ENCODE measurements at regions not wholly inside any gene's neighbourhood (a gene's known extent, or its start where the extent isn't known, plus 50 kb on each side); places are given as distances from the start of the nearest gene placed in this dataset.

DNA sequence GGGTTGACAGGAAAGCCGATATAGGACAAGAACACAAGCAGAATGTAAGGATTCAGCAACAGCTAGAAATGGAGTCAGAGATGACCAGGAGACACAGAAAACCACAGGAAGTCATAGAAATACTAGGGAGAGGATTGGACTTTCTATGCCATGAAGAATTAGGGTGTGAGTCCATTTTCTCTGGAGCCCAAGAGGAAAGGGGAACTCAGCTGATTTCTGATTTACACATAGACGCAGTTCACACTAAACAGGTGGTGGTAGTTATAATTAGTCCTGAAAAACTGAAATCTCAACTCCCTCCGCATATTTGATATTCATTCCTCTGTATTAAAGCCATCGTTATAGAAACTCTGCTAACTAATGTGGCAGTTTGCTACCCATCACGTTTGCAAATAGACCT is 292.7 kb upstream of the STT3B start:
- no peak for TF ChIP-seq ZFX (IDR thresholded peaks at IDR 0.05; ENCODE audit: borderline replicate concordance)
- TF ChIP-seq, protein P1, sequence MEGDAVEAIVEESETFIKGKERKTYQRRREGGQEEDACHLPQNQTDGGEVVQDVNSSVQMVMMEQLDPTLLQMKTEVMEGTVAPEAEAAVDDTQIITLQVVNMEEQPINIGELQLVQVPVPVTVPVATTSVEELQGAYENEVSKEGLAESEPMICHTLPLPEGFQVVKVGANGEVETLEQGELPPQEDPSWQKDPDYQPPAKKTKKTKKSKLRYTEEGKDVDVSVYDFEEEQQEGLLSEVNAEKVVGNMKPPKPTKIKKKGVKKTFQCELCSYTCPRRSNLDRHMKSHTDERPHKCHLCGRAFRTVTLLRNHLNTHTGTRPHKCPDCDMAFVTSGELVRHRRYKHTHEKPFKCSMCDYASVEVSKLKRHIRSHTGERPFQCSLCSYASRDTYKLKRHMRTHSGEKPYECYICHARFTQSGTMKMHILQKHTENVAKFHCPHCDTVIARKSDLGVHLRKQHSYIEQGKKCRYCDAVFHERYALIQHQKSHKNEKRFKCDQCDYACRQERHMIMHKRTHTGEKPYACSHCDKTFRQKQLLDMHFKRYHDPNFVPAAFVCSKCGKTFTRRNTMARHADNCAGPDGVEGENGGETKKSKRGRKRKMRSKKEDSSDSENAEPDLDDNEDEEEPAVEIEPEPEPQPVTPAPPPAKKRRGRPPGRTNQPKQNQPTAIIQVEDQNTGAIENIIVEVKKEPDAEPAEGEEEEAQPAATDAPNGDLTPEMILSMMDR (IDR thresholded peaks at IDR 0.05): no peak

DNA sequence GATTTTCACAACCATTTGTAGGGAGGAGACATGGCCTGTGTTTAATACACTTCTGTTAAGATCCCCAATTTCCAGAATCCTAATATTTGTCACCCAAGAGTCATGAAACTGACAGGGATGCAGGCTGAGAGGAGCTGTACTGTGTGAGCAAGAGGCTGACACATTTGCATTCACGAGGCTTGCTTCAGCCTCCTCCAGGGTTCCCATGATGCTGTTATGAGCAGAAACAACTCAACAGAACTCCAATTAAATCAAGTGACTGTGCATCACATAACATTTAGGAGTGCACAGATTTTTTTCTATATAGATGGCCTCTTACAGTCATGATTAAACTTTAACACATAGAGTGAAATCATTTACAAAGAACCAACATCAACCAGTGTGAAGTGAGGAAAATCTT is 292.3 kb upstream of the STT3B start:
- TF ChIP-seq, protein P1 (IDR thresholded peaks at IDR 0.05): no peak
- TF ChIP-seq ZFX (IDR thresholded peaks at IDR 0.05; ENCODE audit: borderline replicate concordance): no peak

More for the DNA sequence above, 292.7 kb upstream of the STT3B start:
- no peak overlapping the region for H3K27ac ChIP-seq

DNA sequence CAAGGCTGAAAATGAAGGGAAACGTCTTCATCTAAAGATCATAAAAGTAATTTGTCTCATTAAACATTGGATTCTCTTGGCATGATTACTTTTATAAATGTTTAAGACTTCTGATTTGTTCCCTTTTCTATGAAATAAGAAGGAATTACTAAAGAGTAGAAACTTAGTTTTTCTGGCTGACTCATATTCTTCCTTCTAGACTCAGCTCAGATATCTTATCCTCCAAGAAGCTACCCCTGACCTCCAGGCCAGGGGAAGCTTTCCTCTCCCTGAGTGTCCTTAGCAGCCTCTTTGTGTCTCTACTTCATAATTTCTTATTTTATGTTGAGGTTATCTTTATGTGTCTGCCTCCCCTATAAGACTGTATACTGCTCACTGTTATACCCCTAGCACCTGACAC is 291.9 kb upstream of the STT3B start:
- no peak overlapping the region for H3K27ac ChIP-seq
- no peak for TF ChIP-seq ZFX (IDR thresholded peaks at IDR 0.05; ENCODE audit: borderline replicate concordance)
- TF ChIP-seq, protein P1 (IDR thresholded peaks at IDR 0.05): no peak

More for the DNA sequence above, 292.3 kb upstream of the STT3B start:
- no peak overlapping the region for H3K27ac ChIP-seq

DNA sequence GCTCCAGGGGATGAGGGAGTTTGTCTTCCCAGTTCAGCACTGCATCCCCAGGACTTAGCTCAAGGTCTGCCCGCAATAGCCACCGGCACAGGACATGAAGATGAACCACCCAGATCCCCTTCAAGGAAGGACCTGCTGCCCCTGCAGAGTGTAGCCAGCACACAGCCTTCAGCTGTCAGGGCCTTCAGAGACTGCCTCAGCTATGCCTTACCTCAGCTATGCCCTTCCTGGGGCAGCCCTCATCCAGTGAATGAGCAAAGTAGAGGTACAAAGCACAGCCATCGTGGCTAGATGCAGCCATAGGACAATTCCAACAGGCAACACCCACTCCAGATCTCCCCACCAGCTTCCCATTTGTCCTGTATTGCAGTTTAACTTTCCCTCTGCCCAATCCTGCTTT is 291.2 kb upstream of the STT3B start:
- no peak overlapping the region for H3K27ac ChIP-seq
- no peak for TF ChIP-seq ZFX (IDR thresholded peaks at IDR 0.05; ENCODE audit: borderline replicate concordance)

DNA sequence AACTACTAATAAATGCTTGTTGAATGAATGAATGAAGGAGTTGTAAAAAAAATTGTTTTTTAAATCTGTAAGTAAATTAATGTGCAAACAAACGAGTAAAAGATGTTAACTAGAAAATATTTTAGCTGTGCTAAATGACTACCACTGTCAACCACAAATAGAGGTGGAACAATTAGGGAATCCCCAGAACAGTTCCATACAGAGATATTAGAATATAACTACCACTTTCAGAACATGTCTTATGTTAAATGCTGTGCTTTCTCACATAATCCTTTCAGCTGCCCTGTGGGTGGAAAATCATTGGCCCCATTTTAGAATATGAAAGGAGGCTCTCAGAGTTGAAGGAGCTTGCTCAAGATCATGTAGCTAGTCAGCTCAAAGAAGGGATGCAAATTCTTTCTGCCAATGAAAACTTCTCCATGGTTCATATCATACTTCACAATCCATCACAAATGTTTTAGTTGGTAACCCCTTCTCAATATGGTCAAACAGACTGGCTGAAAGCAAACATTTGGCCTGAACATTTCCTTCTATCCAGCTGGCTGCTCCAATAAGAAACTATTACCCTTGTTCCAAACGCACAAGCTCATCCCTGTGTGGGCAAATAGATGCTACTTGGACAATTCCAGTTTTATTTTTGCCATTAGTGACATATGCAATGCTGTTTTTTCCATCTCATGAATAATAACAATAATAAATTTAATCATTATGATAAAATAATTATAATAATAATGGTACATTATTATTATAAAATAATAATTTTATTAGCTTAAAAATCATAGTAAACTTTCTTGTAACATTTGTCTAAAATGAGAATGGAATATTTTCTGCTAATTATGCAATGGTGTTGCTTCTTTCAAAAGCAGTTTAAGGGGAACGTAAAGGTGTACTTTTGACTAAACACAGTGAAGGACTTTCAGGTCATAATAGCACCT is 290.4 kb upstream of the STT3B start:
- TF ChIP-seq, protein P1 (IDR thresholded peaks at IDR 0.05): no peak
- TF ChIP-seq ZFX (IDR thresholded peaks at IDR 0.05; ENCODE audit: borderline replicate concordance): no peak
- H3K27ac ChIP-seq: no peak overlapping the region

DNA sequence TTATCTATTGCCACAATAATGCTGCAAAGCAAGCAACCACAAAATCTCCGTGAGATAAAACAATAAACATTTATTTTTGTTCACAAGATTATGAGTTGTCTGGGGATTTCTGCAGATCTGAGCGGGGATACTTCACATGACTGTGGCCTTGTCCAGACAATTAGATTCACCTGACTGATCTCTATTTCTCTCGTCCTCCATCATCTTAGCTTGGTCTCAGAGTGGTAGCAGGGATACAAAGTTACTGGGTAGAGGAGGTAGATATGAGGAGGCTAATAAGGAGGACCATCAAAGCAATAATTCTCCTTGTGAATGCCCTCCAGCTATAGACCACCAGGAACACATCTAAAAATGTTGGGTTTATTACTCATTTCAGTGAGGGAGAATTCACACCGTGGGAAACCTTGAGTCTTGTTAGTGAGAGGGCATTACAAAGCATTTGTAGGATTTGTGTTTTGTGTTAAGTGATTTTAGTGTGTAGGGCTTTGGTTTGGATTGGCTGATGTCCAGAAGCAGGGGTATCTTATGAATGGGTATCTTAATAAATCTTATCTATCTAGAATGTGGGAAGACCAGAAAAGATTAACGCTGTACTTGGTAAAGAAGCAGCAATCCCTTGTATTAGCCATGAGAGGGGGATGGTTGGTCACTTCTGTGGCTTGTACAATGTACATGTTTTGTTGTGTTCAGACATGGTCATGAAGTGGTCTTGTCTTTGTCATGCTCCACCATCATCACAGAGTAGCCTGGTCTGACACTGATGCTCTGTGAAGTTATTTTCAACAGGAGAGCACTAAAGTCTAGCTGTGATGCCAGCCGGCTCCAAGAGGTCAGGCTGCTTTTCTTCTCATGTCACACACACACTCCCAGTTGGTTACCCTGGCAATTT is 287.6 kb upstream of the STT3B start:
- no peak overlapping the region for H3K27ac ChIP-seq
- TF ChIP-seq, protein P1 (IDR thresholded peaks at IDR 0.05): no peak
- TF ChIP-seq ZFX (IDR thresholded peaks at IDR 0.05; ENCODE audit: borderline replicate concordance): no peak

DNA sequence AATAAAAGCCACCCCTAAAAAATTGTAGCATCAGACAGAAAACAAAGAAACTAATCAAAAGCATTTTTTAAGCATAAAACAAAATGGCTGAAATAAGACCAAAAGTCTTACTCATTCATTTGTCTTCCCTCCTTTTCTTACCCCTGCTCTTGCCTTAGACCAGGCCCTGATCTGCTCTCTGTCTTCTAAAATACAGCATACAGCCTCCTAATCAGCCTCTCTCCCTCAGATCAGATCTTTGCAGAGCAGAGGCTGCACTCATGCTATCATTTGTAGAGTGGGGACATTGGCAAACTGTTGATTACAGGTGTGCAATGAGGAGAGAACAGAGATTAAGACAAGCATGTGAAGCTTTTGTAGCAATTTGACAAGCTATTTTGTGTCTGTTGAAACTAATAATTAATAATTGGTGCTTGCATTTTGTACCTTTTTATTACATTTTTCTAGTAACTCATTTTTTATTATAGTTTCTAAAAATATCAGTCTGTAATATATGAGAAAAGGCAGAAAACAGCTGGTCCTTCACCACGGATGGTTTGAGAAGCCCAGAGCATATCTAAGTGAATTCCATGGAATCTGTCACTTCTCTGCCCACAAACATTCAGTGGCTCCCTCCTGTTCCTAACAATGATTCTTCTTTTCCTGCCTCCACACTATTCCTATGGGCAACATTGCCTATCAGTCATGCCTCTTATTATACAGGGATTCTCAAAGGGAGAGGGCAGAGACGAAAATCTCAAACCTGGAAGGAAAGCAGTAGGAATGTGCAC is 286.2 kb upstream of the STT3B start:
- TF ChIP-seq ZFX (IDR thresholded peaks at IDR 0.05; ENCODE audit: borderline replicate concordance): no peak
- TF ChIP-seq, protein P1 (IDR thresholded peaks at IDR 0.05): no peak
- no peak overlapping the region for H3K27ac ChIP-seq
